Upper lobe of left lung (tissue), 4 donors: ENCODE measurements at regions not wholly inside any gene's neighbourhood (a gene's known extent, or its start where the extent isn't known, plus 50 kb on each side); places are given as distances from the start of the nearest gene placed in this dataset.

ENCODE experiments used
- EP300 ChIP-seq, 4 donors: sonication (generic); formaldehyde crosslinking; IDR thresholded peaks; one replicate each; pipeline ENCODE4 v1.5.1; 2017; ENCODE audit warnings: antibody characterized with exemption in 4 of 4, control low read depth in 2 of 4
- POLR2A ChIP-seq, 4 donors: fragments of 450-650 bp; IDR thresholded peaks; one replicate each; pipeline ENCODE4 v1.5.1; 2016 to 2017; ENCODE audit warnings: antibody characterized with exemption in 4 of 4, mild to moderate bottlenecking in 2 of 4
- POLR2AphosphoS5 ChIP-seq, 2 donors: sonication (generic); formaldehyde crosslinking; IDR thresholded peaks; one replicate each; pipeline ENCODE4 v1.5.1; 2017; ENCODE audit warnings: antibody characterized with exemption in 2 of 2
- TF ChIP-seq, protein P1 (sequence below), 6 experiments: fragments of 450-650 bp in 4 of 6; fragments of 200-600 bp in 2 of 6; sonication (generic) in 2 of 6; IDR thresholded peaks; one replicate each; pipeline ENCODE4 v1.5.1; 2016 to 2019; ENCODE audit warnings: antibody characterized with exemption in 6 of 6

DNA sequence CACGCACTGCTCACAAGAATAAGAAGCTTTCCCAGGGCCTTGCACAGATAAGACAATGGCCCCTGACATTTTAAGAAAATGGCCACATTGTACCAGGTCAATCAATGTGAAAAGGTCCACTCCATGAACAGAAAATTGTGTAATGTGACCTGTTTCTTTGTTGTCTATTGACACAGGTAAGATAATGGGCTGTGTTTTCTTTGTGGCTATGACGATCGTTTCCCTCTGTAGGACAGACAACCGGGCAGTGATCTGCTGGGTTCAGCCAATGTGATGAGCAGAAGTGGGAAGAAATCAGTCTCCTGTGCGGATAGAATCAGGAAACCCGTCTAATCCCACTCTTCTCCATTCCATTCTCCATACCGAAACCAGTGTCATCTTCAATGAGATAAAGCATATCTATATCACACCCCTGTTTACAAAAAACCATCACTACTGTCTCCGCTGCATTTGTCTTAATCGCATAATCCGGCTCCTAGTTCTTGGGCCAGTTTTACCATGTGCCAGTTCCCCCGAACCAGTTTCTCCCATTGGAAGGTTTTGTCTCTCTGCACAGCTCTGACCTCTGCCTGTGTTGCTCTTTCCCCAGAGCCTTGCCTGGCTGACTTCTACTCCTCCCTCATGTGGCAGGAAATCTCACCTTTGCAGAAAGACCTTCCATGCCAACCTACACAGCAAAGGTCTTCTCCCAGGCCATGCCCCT, 66.9 kb upstream of the ATF7IP2 start:
- TF ChIP-seq, protein P1, sequence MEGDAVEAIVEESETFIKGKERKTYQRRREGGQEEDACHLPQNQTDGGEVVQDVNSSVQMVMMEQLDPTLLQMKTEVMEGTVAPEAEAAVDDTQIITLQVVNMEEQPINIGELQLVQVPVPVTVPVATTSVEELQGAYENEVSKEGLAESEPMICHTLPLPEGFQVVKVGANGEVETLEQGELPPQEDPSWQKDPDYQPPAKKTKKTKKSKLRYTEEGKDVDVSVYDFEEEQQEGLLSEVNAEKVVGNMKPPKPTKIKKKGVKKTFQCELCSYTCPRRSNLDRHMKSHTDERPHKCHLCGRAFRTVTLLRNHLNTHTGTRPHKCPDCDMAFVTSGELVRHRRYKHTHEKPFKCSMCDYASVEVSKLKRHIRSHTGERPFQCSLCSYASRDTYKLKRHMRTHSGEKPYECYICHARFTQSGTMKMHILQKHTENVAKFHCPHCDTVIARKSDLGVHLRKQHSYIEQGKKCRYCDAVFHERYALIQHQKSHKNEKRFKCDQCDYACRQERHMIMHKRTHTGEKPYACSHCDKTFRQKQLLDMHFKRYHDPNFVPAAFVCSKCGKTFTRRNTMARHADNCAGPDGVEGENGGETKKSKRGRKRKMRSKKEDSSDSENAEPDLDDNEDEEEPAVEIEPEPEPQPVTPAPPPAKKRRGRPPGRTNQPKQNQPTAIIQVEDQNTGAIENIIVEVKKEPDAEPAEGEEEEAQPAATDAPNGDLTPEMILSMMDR (IDR thresholded peaks at IDR 0.05), result no peak
- no peak for TF ChIP-seq POLR2AphosphoS5 (IDR thresholded peaks at IDR 0.05)
- TF ChIP-seq POLR2A (IDR thresholded peaks at IDR 0.05), result no peak
- no peak for TF ChIP-seq EP300 (IDR thresholded peaks at IDR 0.05)
